Activated CD4-positive, alpha-beta T cell treated with anti-CD3 and anti-CD28 coated beads, Interleukin-2, amount 10 ng/mL, durations not matched to agents 24 days and 14 days (primary cell): ENCODE measurements at regions not wholly inside any gene's neighbourhood (a gene's known extent, or its start where the extent isn't known, plus 50 kb on each side); places are given as distances from the start of the nearest gene placed in this dataset.

Source experiments
- DNase-seq: peaks from one replicate; pipeline ENCODE4 v3.0.0; 2022
- H3K27ac Mint-ChIP-seq: one replicate; pipeline ENCODE4 v1.8.0; 2022; ENCODE audit warnings: mild to moderate bottlenecking, mixed read lengths
- H3K27me3 Mint-ChIP-seq: one replicate; pipeline ENCODE4 v1.8.0; 2022; ENCODE audit warnings: mixed read lengths
- H3K36me3 Mint-ChIP-seq: one replicate; pipeline ENCODE4 v1.8.0; 2022; ENCODE audit warnings: low read depth, mild to moderate bottlenecking, mixed read lengths
- H3K4me1 Mint-ChIP-seq: one replicate; pipeline ENCODE4 v1.8.0; 2021; ENCODE audit warnings: mixed read lengths
- H3K4me3 Mint-ChIP-seq: one replicate; pipeline ENCODE4 v1.8.0; 2022; ENCODE audit warnings: mild to moderate bottlenecking, moderate library complexity, mixed read lengths
- H3K9me3 Mint-ChIP-seq: one replicate; pipeline ENCODE4 v1.8.0; 2021; ENCODE audit warnings: mixed read lengths
- intact Hi-C: fragments of 100-400 bp; cut with micrococcal nuclease; formaldehyde crosslinking; loops from one replicate; pipeline ENCODE4 v1.15.1; 2023

DNA sequence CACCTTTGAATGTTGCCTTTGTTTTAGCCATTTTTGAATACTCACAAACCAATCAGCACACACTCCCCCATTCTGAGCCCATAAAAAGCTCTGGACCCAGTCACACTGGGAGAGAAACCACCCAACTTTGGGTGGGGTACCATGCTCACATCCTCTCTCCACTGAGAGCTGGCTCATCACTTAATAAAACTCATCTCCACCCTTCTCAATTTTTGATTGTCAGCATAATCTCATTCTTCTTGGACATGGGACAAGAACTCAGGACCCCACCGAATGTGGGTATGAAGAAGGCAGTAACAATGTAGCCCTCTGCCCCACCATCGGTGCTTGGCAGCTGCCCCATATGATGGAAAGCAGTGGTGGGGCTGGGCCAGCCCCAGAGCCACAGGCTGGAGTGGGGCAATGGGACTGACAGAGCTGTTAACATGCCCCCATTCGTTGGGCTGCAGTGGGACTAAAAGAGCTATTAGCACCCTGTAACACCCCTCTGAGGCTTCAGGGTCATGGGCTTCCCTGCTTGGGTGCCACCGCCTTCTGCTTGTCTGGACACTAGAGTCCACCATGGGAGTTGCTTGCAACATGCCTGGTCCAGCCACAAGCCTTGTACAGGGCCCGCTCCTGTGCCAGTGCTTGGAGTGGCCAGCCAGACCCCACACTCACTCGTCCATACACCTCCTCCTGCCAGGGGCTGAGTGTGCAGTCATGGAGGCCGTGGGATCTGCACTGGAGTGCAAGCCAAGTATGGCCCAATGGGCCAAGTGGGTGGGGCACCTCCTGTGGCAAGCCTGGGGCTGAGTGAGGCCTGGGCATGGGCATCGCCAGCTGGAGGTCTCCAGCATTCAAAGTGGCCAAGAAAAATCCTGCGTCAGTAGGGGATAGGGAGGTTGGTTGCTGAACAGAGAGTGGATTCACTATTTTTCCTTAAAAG, 471.1 kb downstream of the TBC1D22A start:
- Mint-ChIP-seq H3K27ac (no peak overlapping the region), H3K4me3 (no peak overlapping the region), H3K36me3 (no peaks in the 10 kb centered on the region), H3K9me3 (peaks cover 6% of the 10 kb centered on the region), H3K4me1 (no peaks in the 10 kb centered on the region), H3K27me3 (no peaks in the 10 kb centered on the region)
- no peak for DNase-seq
- intact Hi-C loops, result no loop called here

DNA sequence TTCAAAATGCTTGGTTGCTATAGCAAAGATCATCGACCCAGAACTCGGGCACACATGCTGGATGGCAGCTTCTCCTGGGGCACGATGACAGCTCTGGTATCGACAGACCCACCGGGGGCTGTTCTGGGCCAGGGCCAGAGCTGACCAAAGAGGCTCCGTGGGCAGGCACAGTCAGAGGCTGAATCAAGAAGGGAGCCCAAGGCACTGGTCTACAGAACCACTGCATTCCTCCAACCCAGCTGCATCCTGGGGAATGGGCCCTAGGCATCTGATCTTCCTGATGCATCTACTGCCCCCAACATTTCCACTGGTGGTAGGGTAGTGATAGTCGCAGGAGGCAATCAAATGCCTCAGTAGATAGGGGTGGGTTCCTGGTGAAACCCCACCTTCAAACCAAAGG, 470.3 kb downstream of the TBC1D22A start:
- Mint-ChIP-seq H3K27me3 (no peaks in the 10 kb centered on the region), H3K9me3 (peaks cover 6% of the 10 kb centered on the region), H3K4me3 (no peak overlapping the region), H3K36me3 (no peaks in the 10 kb centered on the region), H3K27ac (no peak overlapping the region), H3K4me1 (no peaks in the 10 kb centered on the region)
- no peak for DNase-seq
- intact Hi-C loops, result no loop called here

DNA sequence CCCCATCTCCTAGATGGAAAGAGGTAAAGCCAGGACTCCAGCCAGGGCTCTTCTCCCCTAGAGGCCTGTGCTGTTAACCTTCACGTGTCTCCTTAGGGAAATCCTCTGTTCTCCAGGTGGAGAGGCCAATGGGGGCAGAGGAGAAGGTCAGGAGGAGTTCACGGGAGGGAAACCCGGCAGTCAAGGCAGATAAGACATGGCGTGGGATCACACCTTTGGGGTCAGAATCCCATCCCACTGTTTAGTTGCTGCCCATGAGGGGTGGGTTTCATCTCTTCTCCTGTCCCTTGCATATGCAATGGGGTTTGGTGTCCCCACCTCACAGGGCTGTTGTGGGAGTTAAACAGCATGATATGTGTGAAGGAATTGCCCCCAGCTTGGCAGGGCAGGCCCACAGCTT, 469.7 kb downstream of the TBC1D22A start:
- no peak for DNase-seq
- H3K27me3 Mint-ChIP-seq, result no peaks in the 10 kb centered on the region
- H3K27ac Mint-ChIP-seq, result no peak overlapping the region
- intact Hi-C loops, result no loop called here
- no peak overlapping the region for H3K4me3 Mint-ChIP-seq
- no peaks in the 10 kb centered on the region for H3K36me3 Mint-ChIP-seq
- H3K4me1 Mint-ChIP-seq, result no peaks in the 10 kb centered on the region
- peaks cover 6% of the 10 kb centered on the region for H3K9me3 Mint-ChIP-seq

DNA sequence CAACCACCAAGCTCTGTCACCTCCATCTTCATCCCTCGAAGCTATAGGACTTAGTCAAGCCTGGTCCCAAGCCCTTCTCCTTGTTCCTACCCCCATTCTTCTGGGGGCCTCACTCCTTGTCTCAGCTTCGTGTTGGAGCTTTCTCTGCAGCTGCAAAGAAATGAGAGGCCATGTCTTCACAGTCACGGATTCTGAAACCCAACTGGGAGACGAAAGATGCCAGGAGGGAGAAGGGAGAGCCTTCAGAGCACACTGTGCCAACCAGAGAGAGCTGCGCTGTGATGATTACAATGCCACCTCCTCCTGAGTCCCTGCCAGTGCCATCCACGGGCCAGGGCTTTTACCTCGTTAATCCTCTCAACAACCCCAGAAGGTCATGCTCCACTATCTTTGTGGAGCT, 469.3 kb downstream of the TBC1D22A start:
- Mint-ChIP-seq H3K27ac (no peak overlapping the region), H3K9me3 (peaks cover 6% of the 10 kb centered on the region), H3K36me3 (no peaks in the 10 kb centered on the region), H3K4me3 (no peak overlapping the region), H3K27me3 (no peaks in the 10 kb centered on the region), H3K4me1 (no peaks in the 10 kb centered on the region)
- intact Hi-C loops, result no loop called here
- DNase-seq, result peak; percentile 10

DNA sequence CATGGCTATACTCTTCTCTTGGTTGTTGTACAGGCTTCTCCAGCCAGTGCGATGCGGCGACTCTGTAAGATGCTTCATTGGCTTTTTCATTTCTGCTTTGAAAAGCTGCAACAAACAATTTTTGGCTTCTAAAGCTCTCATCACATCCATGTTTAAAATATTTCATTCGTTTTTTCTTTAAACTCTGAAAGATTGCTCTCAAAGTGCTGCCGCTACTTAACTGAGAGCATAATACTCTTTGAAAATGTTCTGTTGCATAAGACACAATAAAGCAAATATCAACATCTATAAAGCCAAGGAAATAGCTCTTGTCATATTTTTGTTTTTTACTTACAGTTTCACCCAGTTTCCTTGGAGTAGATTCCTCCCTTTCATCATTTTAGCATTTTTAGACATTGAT, 468.3 kb downstream of the TBC1D22A start:
- intact Hi-C loops, result no loop called here
- Mint-ChIP-seq H3K27me3 (no peaks in the 10 kb centered on the region), H3K9me3 (peaks cover 6% of the 10 kb centered on the region), H3K36me3 (no peaks in the 10 kb centered on the region), H3K4me1 (no peaks in the 10 kb centered on the region), H3K4me3 (no peak overlapping the region), H3K27ac (no peak overlapping the region)
- no peak for DNase-seq

DNA sequence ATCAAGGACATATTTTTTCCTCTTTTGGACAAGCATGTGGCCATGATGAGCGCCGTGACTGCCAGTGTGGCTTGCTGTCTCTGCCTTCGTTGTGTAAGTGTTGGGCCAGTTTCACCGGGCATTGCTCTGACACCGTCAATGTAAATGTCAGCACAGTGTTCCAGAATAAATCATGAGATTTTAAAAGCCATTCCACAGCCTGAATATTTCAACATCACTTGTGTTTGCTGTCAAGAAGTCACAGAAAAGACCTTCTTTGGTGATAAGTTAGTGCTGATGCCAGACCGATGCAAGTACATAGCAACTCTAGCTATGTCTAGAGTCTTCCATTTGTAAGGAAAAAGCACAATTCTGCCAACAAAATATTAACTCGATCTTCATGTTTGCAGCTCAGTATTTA, 467.8 kb downstream of the TBC1D22A start:
- no peaks in the 10 kb centered on the region for H3K4me1 Mint-ChIP-seq
- H3K27me3 Mint-ChIP-seq, result no peaks in the 10 kb centered on the region
- no peaks in the 10 kb centered on the region for H3K36me3 Mint-ChIP-seq
- peak; percentile 17 for DNase-seq
- no peak overlapping the region for H3K27ac Mint-ChIP-seq
- intact Hi-C loops, result no loop called here
- H3K9me3 Mint-ChIP-seq, result peaks cover 6% of the 10 kb centered on the region
- no peak overlapping the region for H3K4me3 Mint-ChIP-seq

DNA sequence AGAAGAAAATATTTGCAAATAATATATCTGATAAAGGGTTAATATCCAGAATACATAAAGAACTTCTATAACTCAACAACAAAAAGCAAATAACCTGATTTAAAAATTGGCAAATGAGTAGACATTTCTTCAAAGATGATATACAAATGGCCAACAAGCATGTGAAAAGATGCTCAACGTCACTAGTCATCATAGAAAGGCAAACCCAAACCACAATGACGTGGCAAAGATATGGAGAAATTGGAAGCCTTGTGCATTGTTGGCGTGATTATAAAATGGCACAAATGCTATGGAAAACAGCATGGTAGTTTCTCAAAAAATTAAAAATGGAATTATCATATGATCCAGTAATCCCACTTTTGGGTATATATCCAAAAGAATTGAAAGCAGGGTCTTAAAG, 466.3 kb downstream of the TBC1D22A start:
- Mint-ChIP-seq H3K4me1 (no peaks in the 10 kb centered on the region), H3K4me3 (no peak overlapping the region), H3K27ac (no peak overlapping the region), H3K36me3 (no peaks in the 10 kb centered on the region), H3K27me3 (no peaks in the 10 kb centered on the region), H3K9me3 (peaks cover 6% of the 10 kb centered on the region)
- no peak for DNase-seq
- intact Hi-C loops, result no loop called here

DNA sequence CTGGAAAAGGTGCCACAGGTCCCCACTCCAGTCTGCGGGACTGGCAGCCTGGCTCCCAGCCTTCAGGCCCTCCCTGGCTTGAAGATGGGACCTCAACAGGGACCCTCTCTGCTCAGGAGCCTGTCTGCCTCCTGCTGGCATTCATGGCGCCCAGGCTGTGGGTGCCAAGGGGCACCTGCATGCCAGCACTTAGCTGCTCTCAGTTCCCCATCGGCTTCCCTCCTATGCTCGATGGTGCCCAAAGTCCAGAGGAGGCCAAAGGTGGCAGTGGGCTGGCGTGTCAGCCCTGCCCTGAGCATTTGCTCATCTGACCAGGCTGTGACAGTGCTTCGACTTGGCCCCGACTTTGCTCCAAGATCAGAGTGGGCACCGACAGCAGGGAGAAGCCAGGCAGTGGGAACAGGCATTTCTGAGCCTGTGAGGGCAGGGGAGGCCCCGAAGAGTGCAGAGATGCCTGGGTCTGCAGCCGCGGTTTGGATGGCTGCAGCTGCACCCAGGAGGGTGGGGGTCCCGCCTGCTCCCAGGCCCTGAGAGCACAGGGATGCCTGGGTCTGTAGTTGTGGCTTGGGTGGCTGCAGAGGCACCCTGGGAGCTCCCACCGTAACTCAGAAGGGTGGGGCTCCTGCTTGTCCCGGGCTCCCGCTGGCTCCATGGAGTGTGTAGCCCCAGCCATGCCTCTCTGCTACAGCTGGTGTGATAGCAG, 463.6 kb downstream of the TBC1D22A start:
- no peak overlapping the region for H3K27ac Mint-ChIP-seq
- H3K27me3 Mint-ChIP-seq, result no peaks in the 10 kb centered on the region
- H3K4me1 Mint-ChIP-seq, result no peaks in the 10 kb centered on the region
- intact Hi-C loops, result no loop called here
- H3K36me3 Mint-ChIP-seq, result no peaks in the 10 kb centered on the region
- no peaks in the 10 kb centered on the region for H3K9me3 Mint-ChIP-seq
- no peak for DNase-seq
- no peak overlapping the region for H3K4me3 Mint-ChIP-seq

DNA sequence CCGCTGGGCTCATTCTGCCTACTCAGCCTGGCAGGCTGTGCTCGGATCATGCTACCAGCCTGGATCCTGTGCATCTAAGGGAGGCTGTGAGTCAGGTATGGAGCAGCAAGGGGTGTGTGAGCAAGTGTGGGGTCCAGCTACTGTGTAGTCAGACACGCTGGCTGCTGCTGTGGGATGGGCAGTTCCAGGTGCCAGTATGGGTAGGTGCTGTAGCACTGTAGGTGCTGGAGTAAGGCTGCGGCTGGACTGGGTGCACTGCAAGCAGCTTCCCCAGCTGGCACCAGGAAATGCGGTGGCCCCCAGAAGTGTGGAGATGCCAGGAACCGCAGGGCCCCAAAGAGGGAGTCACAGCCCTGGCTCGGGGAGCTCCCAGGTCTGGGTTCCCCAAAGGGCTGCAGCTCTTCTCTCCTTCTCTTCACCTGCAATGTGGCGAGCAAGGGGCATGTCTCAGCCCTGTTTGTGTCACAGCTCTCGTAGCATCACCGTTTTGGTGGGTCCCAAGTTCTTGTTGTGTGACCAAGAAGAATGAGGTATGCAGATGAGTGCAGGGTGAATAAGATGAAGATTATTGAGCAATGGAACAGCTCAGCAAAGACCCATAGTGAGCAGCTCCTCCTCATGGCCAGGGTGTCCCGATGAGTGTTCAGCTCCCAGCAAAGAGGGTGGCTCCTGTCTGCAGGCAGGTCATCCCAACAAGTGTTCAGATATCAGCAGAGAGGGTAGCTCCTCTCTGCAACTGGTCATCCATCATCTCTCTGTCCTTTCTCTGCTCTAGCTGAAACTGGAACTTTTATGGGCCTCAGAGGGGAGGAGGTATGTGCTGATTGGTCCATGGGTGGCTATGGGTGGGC, 462.9 kb downstream of the TBC1D22A start:
- no peak overlapping the region for H3K4me3 Mint-ChIP-seq
- peaks cover 2% of the 10 kb centered on the region for H3K9me3 Mint-ChIP-seq
- no peaks in the 10 kb centered on the region for H3K36me3 Mint-ChIP-seq
- intact Hi-C loops, result no loop called here
- DNase-seq, result no peak
- H3K27ac Mint-ChIP-seq, result no peak overlapping the region
- no peaks in the 10 kb centered on the region for H3K4me1 Mint-ChIP-seq
- no peaks in the 10 kb centered on the region for H3K27me3 Mint-ChIP-seq
